G401 (cell line): ENCODE measurements at regions not wholly inside any gene's neighbourhood (a gene's known extent, or its start where the extent isn't known, plus 50 kb on each side); places are given as distances from the start of the nearest gene placed in this dataset.
"Not testable (repeated sequence)": the region's sequence is repeated elsewhere in the genome, so short reads cannot be mapped to it uniquely, and the experiment has no call there.

Source experiments
- DNase-seq: peaks from one replicate; pipeline ENCODE4 v3.0.0-alpha.2; 2015; ENCODE audit warnings: low spot score
- in situ Hi-C: cut with HindIII; loops from 2 replicates; pipeline ENCODE4 v1.10.0; 2016; ENCODE audit warnings: low sequenced_read_pairs, mixed read lengths

DNA sequence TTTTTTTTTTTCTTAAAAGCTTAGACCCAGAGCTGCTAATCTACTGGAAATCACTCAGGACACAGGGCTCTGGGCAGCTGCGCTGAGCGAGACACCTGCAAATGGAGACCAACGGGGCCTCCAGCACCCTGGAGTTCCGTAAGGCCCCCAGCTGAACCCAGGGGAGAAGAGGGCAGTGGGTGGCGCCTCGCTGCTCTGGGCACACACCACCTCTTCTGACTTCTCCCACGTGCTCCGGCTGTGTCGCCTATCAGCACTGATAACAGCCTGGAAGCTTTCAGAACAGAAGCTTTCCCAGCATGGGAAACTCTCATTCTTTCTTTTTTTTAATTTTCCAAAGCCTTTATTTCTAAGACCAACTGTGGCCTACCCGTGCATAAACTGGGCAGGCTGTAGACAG is 2695.8 kb upstream of the TPTE start:
- in situ Hi-C loops, DNase-seq: not testable (repeated sequence)

DNA sequence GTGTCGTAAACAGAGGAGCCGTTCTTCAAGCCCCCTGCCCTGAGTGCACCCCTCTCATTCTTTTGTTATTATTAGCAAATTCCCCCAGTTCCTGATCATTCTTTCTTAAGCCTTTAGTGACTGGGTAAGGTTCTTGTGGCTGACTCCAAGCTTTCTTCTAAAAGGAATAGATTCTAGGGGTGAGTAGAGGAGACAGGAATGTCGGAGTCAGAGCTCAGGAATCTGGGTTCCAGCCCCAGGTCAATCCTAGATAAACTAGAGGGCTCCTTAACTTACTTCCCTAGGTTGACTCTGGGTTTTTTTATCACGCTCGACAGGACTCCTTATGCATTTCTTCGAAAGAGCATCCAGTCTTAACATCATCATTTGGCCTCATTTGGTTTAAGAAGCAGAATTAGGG is 2695.2 kb upstream of the TPTE start:
- DNase-seq, in situ Hi-C loops: not testable (repeated sequence)

DNA sequence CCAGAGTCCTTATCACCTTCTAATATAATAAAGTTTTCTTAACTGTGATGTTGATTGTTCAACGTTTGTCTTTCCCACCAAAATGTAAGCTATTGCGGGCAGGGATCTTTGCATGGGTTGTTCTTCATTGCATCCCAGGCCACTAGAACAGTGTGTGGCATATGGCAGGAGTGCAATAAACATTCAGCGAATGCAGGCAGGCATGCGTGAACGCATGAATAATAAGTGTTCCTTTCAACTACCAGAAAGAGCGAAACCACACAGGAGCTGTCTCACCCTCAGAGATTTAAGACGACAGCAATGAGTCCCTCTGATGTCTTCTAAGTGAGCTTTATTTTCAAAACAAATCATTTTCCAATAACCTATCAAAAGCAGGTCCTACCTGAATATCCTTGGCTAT is 2693.1 kb upstream of the TPTE start:
- in situ Hi-C loops, DNase-seq: not testable (repeated sequence)

DNA sequence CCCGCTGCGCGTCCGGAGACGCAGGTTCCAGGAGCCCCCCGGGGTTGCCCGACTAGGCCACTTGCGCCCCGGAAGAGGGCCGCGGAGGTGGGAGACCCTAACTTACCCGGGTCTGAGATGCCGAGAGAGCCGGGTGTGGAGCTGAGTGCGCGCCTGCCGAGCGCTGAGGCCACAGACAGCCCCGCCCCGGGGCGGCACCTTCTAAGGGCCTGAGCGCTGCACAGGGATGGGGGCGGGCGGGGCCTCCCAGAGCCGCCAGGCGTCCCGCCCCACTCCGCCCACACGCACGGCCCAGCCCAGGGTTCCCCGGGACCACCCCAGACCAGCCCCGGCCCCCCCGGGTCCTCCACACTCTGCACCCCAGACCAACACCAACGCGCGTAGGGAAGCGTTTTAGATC is 2692.0 kb upstream of the TPTE start:
- in situ Hi-C loops, DNase-seq: not testable (repeated sequence)

DNA sequence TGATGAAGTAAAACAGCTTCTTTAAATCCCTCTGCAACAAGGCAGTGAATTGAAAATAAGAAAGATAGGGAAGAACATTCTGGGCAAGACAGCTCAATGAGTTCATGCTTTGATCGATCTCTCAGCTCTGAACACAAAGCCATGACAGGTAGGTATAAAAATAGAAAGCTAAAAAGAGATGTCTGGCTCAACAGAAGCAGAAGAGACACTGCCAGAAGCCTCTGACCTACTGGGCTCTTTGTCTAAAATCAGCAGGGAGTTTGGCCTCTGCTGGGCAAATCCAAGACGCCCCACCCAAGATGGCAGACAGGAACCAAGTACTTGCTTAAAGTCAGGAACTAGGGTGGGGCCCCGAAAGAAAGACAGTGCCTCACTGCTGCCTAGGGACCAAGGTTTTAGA is 2684.1 kb upstream of the TPTE start:
- DNase-seq, in situ Hi-C loops: not testable (repeated sequence)

DNA sequence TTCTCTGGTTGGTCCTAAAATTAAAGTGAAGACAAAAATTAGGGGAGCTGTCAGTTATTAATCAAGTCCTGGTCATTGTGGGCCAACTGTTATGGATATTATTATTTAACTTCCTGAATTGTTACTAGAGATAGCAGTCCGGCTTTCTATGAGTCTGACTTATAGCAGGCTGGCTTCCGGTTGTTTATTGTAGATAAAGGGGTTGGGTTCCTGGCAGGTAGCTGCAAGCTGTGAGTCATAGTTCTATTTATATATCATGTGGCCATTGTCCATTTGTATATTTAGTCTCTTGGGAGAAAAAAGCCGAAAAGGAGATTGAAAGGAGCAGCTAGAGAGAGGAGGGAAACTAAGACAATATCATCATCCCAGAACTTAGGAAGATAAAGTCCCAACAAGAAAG is 2668.0 kb upstream of the TPTE start:
- in situ Hi-C loops, DNase-seq: not testable (repeated sequence)

DNA sequence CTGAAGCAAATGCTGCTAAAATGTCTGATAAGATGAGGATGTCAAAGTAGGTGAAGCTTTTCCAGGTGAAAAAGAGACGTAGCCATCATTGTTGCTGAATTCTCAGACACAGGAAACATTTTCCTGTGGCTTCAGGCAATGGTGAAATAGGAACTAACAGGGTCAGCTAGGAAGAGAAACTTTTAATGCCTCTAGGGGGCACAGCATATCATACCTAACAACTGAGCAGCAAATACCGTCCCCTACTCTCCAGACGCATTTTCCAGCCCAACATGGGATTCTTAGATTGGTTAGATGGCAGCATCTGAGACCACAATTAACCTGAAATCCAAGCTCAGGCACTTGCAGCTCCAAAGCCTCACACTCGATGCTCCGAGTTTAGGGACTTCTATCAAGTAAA is 2667.5 kb upstream of the TPTE start:
- DNase-seq, in situ Hi-C loops: not testable (repeated sequence)
